Esophagus muscularis mucosa (tissue), 3 donors: ENCODE measurements at regions not wholly inside any gene's neighbourhood (a gene's known extent, or its start where the extent isn't known, plus 50 kb on each side); places are given as distances from the start of the nearest gene placed in this dataset.

Experiments used
- CTCF ChIP-seq, 3 experiments: fragments of 200-600 bp in 2 of 3; fragments of 450-650 bp in 1 of 3; sonication (generic) in 2 of 3; IDR thresholded peaks; one replicate each; pipeline ENCODE4 v1.5.1; 2017 to 2019; ENCODE audit warnings: antibody characterized with exemption in 3 of 3, mild to moderate bottlenecking in 2 of 3, moderate library complexity in 1 of 3
- POLR2A ChIP-seq: fragments of 450-650 bp; IDR thresholded peaks from one replicate; pipeline ENCODE4 v1.6.1; 2017; ENCODE audit warnings: antibody characterized with exemption, moderate library complexity, mild to moderate bottlenecking, low read depth

GRCh38 chr2:136207030-136207623 is 89.2 kb upstream of the CXCR4 start:
- no peak for TF ChIP-seq CTCF (IDR thresholded peaks at IDR 0.05)
- TF ChIP-seq POLR2A = no peak
